ENCODE measurements at regions not wholly inside any gene's neighbourhood (a gene's known extent, or its start where the extent isn't known, plus 50 kb on each side); places are given as distances from the start of the nearest gene placed in this dataset.

DNA sequence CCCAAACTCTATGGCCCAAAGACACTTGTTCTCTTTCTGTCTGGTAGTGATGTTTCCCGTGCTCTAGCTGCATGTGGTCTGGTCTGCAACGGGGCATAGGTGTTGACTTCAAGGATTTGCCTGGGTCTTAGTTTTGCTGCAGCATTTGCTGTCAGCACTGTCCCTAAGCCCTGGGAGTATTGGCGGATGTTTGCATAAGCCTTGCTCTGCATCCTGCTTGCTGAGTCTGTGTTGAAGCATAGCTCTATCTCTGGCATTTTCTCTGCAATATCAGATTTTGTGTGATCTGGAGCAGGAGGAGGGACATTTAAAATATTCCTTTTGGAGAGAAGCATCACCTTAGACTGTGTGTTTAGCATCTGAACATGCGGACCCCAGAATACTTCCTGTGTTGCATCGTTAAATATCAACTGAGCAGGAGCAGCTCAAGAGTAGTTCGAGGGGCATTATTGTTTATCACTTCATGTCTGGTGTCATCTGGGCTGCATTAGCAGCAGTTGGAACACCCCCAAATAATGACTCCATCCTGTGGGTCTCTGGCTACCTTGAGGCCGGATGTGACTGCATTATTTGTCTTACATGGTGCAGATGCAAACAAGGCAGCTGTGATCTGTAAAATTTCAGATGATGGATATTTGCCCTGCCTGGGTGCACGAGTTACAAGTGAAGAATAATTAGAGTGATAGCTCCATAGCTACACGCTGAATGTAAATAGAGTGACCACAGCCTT, 231.7 kb downstream of the TRIB2 start:
- Histone ChIP-seq H2AFZ (ENCODE audit: low read depth, low read length) (no peak overlapping the region), H3K36me3 (ENCODE audit: control insufficient read depth, insufficient read depth, low read length) (no peaks in the 10 kb centered on the region), H3K4me3 (no peak overlapping the region), H4K20me1 (replicated peaks; ENCODE audit: control insufficient read depth, insufficient read depth, low read length) (no peaks in the 10 kb centered on the region), H3K79me2 (ENCODE audit: control insufficient read depth, insufficient read depth, low read length) (no peaks in the 10 kb centered on the region), H3K27me3 (ENCODE audit: control insufficient read depth in 2 of 2, insufficient read depth in 2 of 2, low read length in 2 of 2) (no peaks in the 10 kb centered on the region), H3K9me3 (replicated peaks; ENCODE audit: control insufficient read depth, insufficient read depth, low read depth, low read length) (no peaks in the 10 kb centered on the region), H3K9me1 (ENCODE audit: control insufficient read depth, insufficient read depth, low read length) (no peaks in the 10 kb centered on the region), H3K9ac (ENCODE audit: insufficient read depth in 1 of 2, low read depth in 2 of 2, low read length in 2 of 2) (no peak overlapping the region), H3K4me1 (replicated peaks in 1 of 2; ENCODE audit: control insufficient read depth in 2 of 2, insufficient read depth in 2 of 2, low read length in 2 of 2) (no peaks in the 10 kb centered on the region), H3K4me2 (ENCODE audit: insufficient read depth, low read length) (no peak overlapping the region), H3K27ac (ENCODE audit: extremely low read depth, low read depth, low read length) (no peak overlapping the region)
- FAIRE-seq (no peak), ATAC-seq (no peak), DNase-seq (ENCODE audit: extremely low read depth in 1 of 4, low spot score in 3 of 4) (no peak)
- no TSS peak for BruUV-seq (replicated peaks)
- in situ Hi-C loops (cut with MboI) (no loop called here), intact Hi-C loops (cut with micrococcal nuclease) (no loop called here)
- TF ChIP-seq, protein P1, sequence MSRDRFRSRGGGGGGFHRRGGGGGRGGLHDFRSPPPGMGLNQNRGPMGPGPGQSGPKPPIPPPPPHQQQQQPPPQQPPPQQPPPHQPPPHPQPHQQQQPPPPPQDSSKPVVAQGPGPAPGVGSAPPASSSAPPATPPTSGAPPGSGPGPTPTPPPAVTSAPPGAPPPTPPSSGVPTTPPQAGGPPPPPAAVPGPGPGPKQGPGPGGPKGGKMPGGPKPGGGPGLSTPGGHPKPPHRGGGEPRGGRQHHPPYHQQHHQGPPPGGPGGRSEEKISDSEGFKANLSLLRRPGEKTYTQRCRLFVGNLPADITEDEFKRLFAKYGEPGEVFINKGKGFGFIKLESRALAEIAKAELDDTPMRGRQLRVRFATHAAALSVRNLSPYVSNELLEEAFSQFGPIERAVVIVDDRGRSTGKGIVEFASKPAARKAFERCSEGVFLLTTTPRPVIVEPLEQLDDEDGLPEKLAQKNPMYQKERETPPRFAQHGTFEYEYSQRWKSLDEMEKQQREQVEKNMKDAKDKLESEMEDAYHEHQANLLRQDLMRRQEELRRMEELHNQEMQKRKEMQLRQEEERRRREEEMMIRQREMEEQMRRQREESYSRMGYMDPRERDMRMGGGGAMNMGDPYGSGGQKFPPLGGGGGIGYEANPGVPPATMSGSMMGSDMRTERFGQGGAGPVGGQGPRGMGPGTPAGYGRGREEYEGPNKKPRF (IDR thresholded peaks at IDR 0.05; ENCODE audit: low read depth, low read length): no peak
- TF ChIP-seq ZNF134 (CRISPR knock-in tag; conservative IDR thresholded peaks at IDR 0.05) (no peak), HEY1 (CRISPR knock-in tag; IDR thresholded peaks at IDR 0.05; ENCODE audit: borderline replicate concordance) (no peak), FOXK2 (conservative IDR thresholded peaks at IDR 0.05 in 1 of 2, IDR thresholded peaks at IDR 0.05 in 1 of 2; ENCODE audit: low read depth in 2 of 2) (no peak), SOX6 (IDR thresholded peaks at IDR 0.05) (no peak), TGIF2 (CRISPR knock-in tag; IDR thresholded peaks at IDR 0.05) (no peak), TCF7 (IDR thresholded peaks at IDR 0.05; ENCODE audit: borderline replicate concordance) (no peak), XRCC3 (IDR thresholded peaks at IDR 0.05) (no peak)
- ChIA-PET POLR2A (interaction anchor here (0.5 kb wide), 1 partner anchor 661 kb away, joined by 3 read pairs; no protein-coding TSS in a partner anchor), CTCF (ENCODE audit: low intra/inter-chr PET ratio) (no interaction called here)
- WGBS (ENCODE audit: insufficient coverage, low coverage, missing lambda C conversion rate): 43% methylated on average over 9 of the region's 9 CpGs
